Mesendoderm (in vitro differentiated cells): ENCODE measurements at regions not wholly inside any gene's neighbourhood (a gene's known extent, or its start where the extent isn't known, plus 50 kb on each side); places are given as distances from the start of the nearest gene placed in this dataset.
"Not testable (repeated sequence)": the region's sequence is repeated elsewhere in the genome, so short reads cannot be mapped to it uniquely, and the experiment has no call there.

Source experiments
- DNase-seq: peaks from one replicate; pipeline ENCODE4 v3.0.0; 2013
- H2AK5ac ChIP-seq: 2 replicates; pipeline ENCODE4 v1.6.1; 2013; ENCODE audit warnings: low read length, inconsistent platforms
- H2BK120ac ChIP-seq: 2 replicates; pipeline ENCODE4 v1.6.1; 2013; ENCODE audit warnings: low read depth, mild to moderate bottlenecking, low read length, moderate library complexity, mixed read lengths
- H2BK15ac ChIP-seq: replicated peaks from 2 replicates; pipeline ENCODE4 v1.6.1; 2013; ENCODE audit warnings: low read depth, mild to moderate bottlenecking, moderate library complexity
- H2BK5ac ChIP-seq: 2 replicates; pipeline ENCODE4 v1.6.1; 2013; ENCODE audit warnings: low read length, inconsistent platforms
- H3K18ac ChIP-seq: 2 replicates; pipeline ENCODE4 v1.6.1; 2013; ENCODE audit warnings: mild to moderate bottlenecking, low read length, mixed read lengths
- H3K23ac ChIP-seq: one replicate; pipeline ENCODE4 v1.6.1; 2013; ENCODE audit warnings: low read length
- H3K27ac ChIP-seq: 2 replicates; pipeline ENCODE4 v1.5.1; 2013; ENCODE audit warnings: low read depth, mild to moderate bottlenecking, inconsistent platforms, low read length, moderate library complexity
- H3K27me3 ChIP-seq: 2 replicates; pipeline ENCODE4 v1.6.1; 2013; ENCODE audit warnings: low read length, control low read depth, mild to moderate bottlenecking, inconsistent platforms; ENCODE audit not compliant: insufficient read depth, poor library complexity
- H3K36me3 ChIP-seq: 2 replicates; pipeline ENCODE4 v1.6.1; 2013; ENCODE audit warnings: low read length, inconsistent platforms; ENCODE audit not compliant: control insufficient read depth, insufficient read depth
- H3K4ac ChIP-seq: one replicate; pipeline ENCODE4 v1.6.1; 2013; ENCODE audit warnings: low read depth, mild to moderate bottlenecking, low read length, moderate library complexity
- H3K4me1 ChIP-seq: 2 replicates; pipeline ENCODE4 v1.6.1; 2013; ENCODE audit warnings: low read depth, low read length, inconsistent platforms; ENCODE audit not compliant: control insufficient read depth
- H3K4me2 ChIP-seq: 2 replicates; pipeline ENCODE4 v1.6.1; 2013; ENCODE audit warnings: low read length
- H3K4me3 ChIP-seq: 2 replicates; pipeline ENCODE4 v1.5.1; 2013; ENCODE audit warnings: mild to moderate bottlenecking, low read length
- H3K56ac ChIP-seq: one replicate; pipeline ENCODE4 v1.6.1; 2013; ENCODE audit warnings: low read length
- H3K79me1 ChIP-seq: 2 replicates; pipeline ENCODE4 v1.6.1; 2013; ENCODE audit warnings: low read length, inconsistent platforms
- H3K79me2 ChIP-seq: 2 replicates; pipeline ENCODE4 v1.6.1; 2013; ENCODE audit warnings: mild to moderate bottlenecking, low read length; ENCODE audit not compliant: control insufficient read depth, insufficient read depth
- H3K9ac ChIP-seq: 2 replicates; pipeline ENCODE4 v1.6.1; 2013; ENCODE audit warnings: low read length, inconsistent platforms
- H4K5ac ChIP-seq: one replicate; pipeline ENCODE4 v1.6.1; 2013; ENCODE audit warnings: low read length
- H4K8ac ChIP-seq: one replicate; pipeline ENCODE4 v1.6.1; 2013; ENCODE audit warnings: low read depth, mild to moderate bottlenecking, control low read depth, low read length, moderate library complexity
- WGBS: extraction: QIAGEN DNeasy Blood & Tissue Kit; methylation state at CpG from one replicate; pipeline ENCODE4 v1.1.7; 2013; ENCODE audit warnings: low lambda C conversion rate, missing lambda C conversion rate; ENCODE audit not compliant: insufficient coverage; ENCODE audit errors: extremely low coverage; 5-methylcytosine and 5-hydroxymethylcytosine counted together

DNA sequence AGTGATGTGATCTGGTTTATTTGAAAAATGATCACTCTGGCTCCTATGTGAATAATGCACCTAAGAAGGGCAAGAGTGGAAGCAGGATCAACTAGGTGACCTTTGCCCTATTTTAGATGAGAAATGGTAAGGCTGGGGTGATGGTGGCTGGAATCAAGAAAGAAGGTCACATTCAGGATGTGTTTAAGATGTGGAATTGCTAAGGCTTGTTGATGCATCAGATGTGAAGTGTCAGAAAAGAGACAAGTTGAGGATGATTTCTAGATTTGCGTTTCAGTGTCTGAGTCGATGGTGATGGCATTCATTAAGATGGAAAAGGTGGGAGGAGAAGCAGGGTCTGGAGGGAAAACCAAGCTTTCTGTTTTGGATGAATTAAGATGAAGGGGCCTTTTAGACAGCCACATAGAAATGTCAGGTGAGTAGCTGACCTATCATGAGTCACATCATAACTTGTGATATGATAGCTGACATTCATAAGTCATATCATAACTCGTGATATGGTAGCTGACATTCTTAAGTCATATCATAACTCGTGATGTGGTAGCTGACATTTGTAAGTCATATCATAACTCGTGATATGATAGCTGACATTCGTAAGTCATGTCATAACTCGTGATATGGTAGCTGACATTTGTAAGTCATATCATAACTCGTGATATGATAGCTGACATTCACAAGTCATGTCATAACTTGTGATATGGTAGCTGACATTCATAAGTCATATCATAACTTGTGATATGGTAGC is 101.2 kb upstream of the SEC11C start:
- no peak overlapping the region for H4K5ac ChIP-seq
- H3K27me3 ChIP-seq, result no peaks in the 10 kb centered on the region
- no peak overlapping the region for H2BK5ac ChIP-seq
- no CpG with 5 or more reads among the region's 8 CpGs for WGBS
- H4K8ac ChIP-seq, result no peak overlapping the region
- H3K27ac ChIP-seq, result no peak overlapping the region
- H3K23ac ChIP-seq, result no peak overlapping the region
- H3K4me3 ChIP-seq, result no peak overlapping the region
- DNase-seq, result no peak
- H3K18ac ChIP-seq, result no peak overlapping the region
- H3K9ac ChIP-seq, result no peak overlapping the region
- no peaks in the 10 kb centered on the region for H3K4me1 ChIP-seq
- H3K36me3 ChIP-seq, result no peaks in the 10 kb centered on the region
- H3K4me2 ChIP-seq, result no peak overlapping the region
- H3K79me1 ChIP-seq, result no peaks in the 10 kb centered on the region
- H2BK15ac ChIP-seq, result no peak overlapping the region
- no peak overlapping the region for H2AK5ac ChIP-seq
- H3K79me2 ChIP-seq, result no peaks in the 10 kb centered on the region
- no peak overlapping the region for H2BK120ac ChIP-seq
- no peak overlapping the region for H3K4ac ChIP-seq
- no peak overlapping the region for H3K56ac ChIP-seq

DNA sequence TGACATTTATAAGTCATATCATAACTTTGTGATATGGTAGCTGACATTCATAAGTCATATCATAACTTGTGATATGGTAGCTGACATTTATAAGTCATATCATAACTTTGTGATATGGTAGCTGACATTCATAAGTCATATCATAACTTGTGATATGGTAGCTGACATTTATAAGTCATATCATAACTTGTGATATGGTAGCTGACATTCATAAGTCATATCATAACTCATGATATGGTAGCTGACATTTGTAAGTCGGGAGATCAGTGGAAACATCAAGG is 100.7 kb upstream of the SEC11C start:
- not testable (repeated sequence) for H3K9ac ChIP-seq

DNA sequence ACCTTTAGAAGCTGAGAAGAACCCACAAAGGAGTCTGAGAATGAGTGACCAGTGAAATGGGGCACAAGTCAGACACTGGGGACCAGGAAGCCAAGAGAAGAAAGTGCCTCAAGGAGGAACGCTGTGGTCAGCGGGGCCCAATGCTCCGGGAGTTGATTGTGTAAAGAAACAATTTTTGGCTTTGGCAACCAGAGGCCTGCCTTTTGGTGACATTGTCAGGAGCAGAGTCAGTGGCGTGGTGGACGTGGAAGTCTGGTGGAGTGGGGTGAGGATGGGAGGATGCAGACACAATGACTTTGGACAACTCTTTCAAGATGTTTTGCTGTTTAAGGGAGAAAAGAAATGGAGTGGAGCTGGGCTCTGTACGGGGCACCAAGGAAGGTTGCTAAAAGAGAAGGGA is 100.2 kb upstream of the SEC11C start:
- H4K5ac ChIP-seq, result no peak overlapping the region
- H2AK5ac ChIP-seq, result no peak overlapping the region
- no peak overlapping the region for H2BK5ac ChIP-seq
- H3K18ac ChIP-seq, result no peak overlapping the region
- H3K27me3 ChIP-seq, result no peaks in the 10 kb centered on the region
- no peak overlapping the region for H3K23ac ChIP-seq
- no peaks in the 10 kb centered on the region for H3K79me1 ChIP-seq
- no CpG with 5 or more reads among the region's 6 CpGs for WGBS
- H3K79me2 ChIP-seq, result no peaks in the 10 kb centered on the region
- H3K4ac ChIP-seq, result no peak overlapping the region
- DNase-seq, result no peak
- H4K8ac ChIP-seq, result no peak overlapping the region
- H3K4me1 ChIP-seq, result no peaks in the 10 kb centered on the region
- no peak overlapping the region for H3K4me3 ChIP-seq
- no peaks in the 10 kb centered on the region for H3K36me3 ChIP-seq
- H3K9ac ChIP-seq, result no peak overlapping the region
- no peak overlapping the region for H3K27ac ChIP-seq
- no peak overlapping the region for H3K56ac ChIP-seq
- H3K4me2 ChIP-seq, result no peak overlapping the region
- no peak overlapping the region for H2BK15ac ChIP-seq
- no peak overlapping the region for H2BK120ac ChIP-seq

More for the DNA sequence above, 100.7 kb upstream of the SEC11C start:
- not testable (repeated sequence) for H3K56ac ChIP-seq, H3K27me3 ChIP-seq, H3K79me2 ChIP-seq, H2AK5ac ChIP-seq, H4K5ac ChIP-seq, DNase-seq, H3K36me3 ChIP-seq, H3K4me2 ChIP-seq, H3K27ac ChIP-seq, H3K79me1 ChIP-seq, H2BK5ac ChIP-seq, H3K4ac ChIP-seq, H2BK120ac ChIP-seq, H3K23ac ChIP-seq, H2BK15ac ChIP-seq, H3K4me1 ChIP-seq, H3K4me3 ChIP-seq, H4K8ac ChIP-seq, H3K18ac ChIP-seq
- no CpG with 5 or more reads among the region's 1 CpG for WGBS

DNA sequence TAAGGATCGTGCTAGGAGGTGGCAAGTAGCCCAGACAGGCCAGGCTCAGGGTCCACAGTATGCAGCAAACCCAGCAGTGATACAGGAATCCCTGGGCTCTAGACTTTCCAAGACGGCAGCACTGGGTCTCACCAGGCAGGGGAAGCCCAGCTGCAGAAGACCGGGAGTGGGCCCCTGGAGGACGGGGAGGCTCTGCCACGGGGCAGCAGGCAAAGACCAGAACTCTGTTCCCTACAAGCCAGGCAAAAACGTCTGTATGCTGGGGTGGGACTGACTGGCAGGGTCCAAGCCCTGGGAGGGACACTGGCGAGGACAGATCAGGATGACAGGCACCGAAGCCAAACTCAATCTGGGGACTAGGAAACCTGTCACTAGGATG is 98.9 kb upstream of the SEC11C start:
- Histone ChIP-seq H2AK5ac (no peak overlapping the region), H3K18ac (no peak overlapping the region), H3K79me2 (no peaks in the 10 kb centered on the region), H3K27ac (no peak overlapping the region), H3K9ac (no peak overlapping the region), H3K79me1 (no peaks in the 10 kb centered on the region), H3K23ac (no peak overlapping the region), H4K5ac (no peak overlapping the region), H3K56ac (no peak overlapping the region), H4K8ac (no peak overlapping the region), H2BK15ac (no peak overlapping the region), H2BK5ac (no peak overlapping the region), H3K4ac (no peak overlapping the region), H3K4me2 (no peak overlapping the region), H2BK120ac (no peak overlapping the region), H3K36me3 (no peaks in the 10 kb centered on the region), H3K4me1 (no peaks in the 10 kb centered on the region), H3K4me3 (no peak overlapping the region), H3K27me3 (no peaks in the 10 kb centered on the region)
- DNase-seq, result no peak
- no CpG with 5 or more reads among the region's 8 CpGs for WGBS

DNA sequence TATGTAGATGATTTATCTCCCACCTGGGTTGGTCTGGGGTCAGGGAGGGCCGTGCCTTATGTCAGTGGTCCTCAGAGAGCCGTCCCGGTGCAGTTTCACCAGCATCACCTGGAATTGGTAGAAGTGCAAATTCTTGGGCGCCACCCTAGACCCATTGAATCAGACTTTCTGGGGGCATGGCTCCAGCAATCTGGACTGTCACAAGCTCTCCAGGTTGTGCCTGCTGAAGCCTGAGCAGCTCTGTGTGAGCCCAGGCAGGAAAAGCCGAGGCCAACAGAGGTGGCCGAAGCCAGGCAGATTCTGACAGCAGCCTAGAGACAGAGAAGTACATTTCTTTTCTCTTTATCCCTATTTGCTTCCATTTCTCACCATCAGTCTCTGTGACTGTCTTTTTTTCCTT is 98.4 kb upstream of the SEC11C start:
- no peak overlapping the region for H3K4me2 ChIP-seq
- no peak overlapping the region for H4K8ac ChIP-seq
- no peak overlapping the region for H2BK15ac ChIP-seq
- H3K4ac ChIP-seq, result no peak overlapping the region
- H3K27me3 ChIP-seq, result no peaks in the 10 kb centered on the region
- no peaks in the 10 kb centered on the region for H3K79me2 ChIP-seq
- H3K4me1 ChIP-seq, result no peaks in the 10 kb centered on the region
- WGBS, result no CpG with 5 or more reads among the region's 6 CpGs
- no peak overlapping the region for H4K5ac ChIP-seq
- no peak overlapping the region for H3K27ac ChIP-seq
- no peak overlapping the region for H2BK5ac ChIP-seq
- H3K4me3 ChIP-seq, result no peak overlapping the region
- no peak overlapping the region for H3K18ac ChIP-seq
- DNase-seq, result no peak
- H3K36me3 ChIP-seq, result no peaks in the 10 kb centered on the region
- H2BK120ac ChIP-seq, result no peak overlapping the region
- no peak overlapping the region for H3K56ac ChIP-seq
- H3K23ac ChIP-seq, result no peak overlapping the region
- no peaks in the 10 kb centered on the region for H3K79me1 ChIP-seq
- H3K9ac ChIP-seq, result no peak overlapping the region
- H2AK5ac ChIP-seq, result no peak overlapping the region
